ENCODE measurements at regions not wholly inside any gene's neighbourhood (a gene's known extent, or its start where the extent isn't known, plus 50 kb on each side); places are given as distances from the start of the nearest gene placed in this dataset.

DNA sequence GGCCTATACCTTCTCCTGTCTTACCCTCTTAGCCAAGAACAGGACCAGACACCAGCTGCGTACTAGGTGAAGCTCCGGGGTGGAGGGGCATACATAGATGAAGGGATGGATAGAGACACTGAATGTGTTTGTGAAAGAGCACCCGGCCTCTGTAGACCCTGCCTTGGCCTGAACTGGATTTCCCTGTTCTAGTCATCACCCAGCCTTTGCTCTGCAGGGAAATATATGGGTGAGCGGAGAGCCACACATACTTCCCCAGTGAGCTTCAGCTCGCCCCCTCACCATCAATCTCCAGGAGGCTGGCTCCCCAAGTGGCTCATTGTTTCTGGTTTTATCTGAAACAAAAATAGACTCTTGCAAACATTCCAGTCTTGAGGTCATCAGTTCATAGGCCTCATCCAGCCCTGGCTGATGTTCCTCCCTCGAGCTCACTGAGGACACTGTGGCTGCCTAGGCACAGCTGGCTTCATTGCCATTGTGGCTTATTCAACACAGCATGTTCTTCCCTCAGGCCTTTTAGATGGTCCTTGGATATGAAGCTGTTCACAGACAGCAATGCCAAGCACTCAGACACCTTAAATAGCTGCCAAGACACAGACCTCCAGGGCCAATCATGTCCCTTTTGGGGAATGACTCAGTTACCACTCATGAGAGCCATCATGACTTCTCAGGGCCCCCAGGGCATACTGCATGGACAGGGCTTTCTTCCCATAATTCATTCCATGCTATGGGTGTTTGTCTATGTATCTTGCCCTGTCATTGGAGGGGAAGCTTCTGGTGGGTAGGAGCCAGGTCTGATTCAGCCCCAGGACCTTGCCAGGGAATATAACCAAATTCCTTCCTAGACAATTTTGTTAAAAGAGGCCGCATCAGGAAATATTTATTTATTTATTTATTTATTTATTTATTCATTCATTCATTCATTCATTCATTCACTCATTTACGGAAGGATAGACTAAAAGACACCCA, 82.4 kb downstream of the TTC32 start:
- ATAC-seq (replicated peaks), result no peak
- Mint-ChIP-seq H3K4me1 (ENCODE audit: low read depth in 2 of 2) (no peaks in the 10 kb centered on the region), H3K27me3 (peaks cover 9 to 36% of the 10 kb centered on the region in 2 donors), H3K36me3 (ENCODE audit: insufficient read depth) (no peaks in the 10 kb centered on the region), H3K9me3 (no peaks in the 10 kb centered on the region), H3K27ac (no peak overlapping the region), H3K4me3 (no peak overlapping the region)
- no peak for DNase-seq

DNA sequence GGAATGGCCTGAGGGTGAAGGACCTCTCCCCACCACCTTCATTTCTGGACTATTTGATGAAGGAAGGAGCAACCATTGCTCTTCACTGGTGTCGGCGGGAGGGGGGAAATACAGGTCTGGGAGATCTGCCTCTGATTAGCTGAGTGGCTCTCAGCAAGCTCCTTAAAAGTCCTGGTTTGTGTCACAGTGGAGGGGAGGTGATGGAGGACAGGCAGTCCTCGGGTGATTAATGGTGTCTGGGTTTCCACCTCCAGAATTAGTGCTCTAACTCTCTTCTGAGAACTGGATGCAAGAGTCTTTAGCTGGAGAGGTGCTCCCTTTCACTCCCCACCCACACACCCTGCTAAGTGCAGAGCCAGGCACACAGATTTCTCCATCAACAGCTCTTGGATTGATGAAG, 83.2 kb downstream of the TTC32 start:
- Mint-ChIP-seq H3K4me1 (ENCODE audit: low read depth in 2 of 2) (no peaks in the 10 kb centered on the region), H3K27ac (no peak overlapping the region), H3K9me3 (no peaks in the 10 kb centered on the region), H3K36me3 (ENCODE audit: insufficient read depth) (no peaks in the 10 kb centered on the region), H3K4me3 (no peak overlapping the region), H3K27me3 (peaks cover under 1 to 28% of the 10 kb centered on the region in 2 donors)
- no peak for DNase-seq
- ATAC-seq (replicated peaks), result no peak

DNA sequence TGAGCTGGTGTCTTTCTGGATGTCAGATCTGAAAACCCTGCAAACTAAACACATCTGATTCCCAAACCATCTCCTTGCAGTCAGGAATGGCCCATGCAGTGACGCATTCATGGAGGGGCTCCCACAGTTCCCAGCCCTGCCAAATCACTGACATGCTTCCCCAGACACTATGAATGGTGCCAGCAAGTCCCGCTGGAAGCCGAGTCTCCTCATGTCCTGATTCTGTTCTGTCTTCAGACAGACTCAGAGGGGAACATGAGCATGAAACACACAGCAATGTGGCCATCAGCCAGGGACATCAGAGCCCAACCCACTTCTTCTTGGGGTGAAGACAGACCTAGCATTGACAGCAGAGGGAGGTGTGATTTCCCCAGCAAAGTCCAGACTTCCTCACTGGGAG, 83.7 kb downstream of the TTC32 start:
- Mint-ChIP-seq H3K27ac (no peak overlapping the region), H3K4me1 (ENCODE audit: low read depth in 2 of 2) (no peaks in the 10 kb centered on the region), H3K9me3 (no peaks in the 10 kb centered on the region), H3K4me3 (no peak overlapping the region), H3K27me3 (peaks cover 0 to 28% of the 10 kb centered on the region in 2 donors), H3K36me3 (ENCODE audit: insufficient read depth) (no peaks in the 10 kb centered on the region)
- ATAC-seq (replicated peaks) (no peak), DNase-seq (no peak)

DNA sequence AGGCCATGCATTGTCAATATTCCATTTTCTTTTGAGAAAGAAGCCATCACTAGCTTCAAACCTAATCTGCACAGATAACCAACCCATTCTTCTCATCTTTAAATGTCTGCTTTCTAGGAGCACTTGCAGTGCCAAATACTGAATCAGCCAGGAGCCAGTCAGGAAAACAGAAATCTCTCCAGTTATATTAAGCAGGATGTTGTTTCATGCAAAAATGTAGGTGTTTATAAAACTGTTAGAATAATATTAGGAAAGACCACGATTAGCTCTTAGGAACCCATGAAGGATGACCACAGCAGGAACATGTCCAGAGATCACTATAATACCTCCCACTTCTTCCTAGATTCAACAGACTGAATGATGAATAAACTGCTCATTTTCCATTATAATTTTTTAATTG, 86.0 kb downstream of the TTC32 start:
- H3K27me3 Mint-ChIP-seq, result peaks cover 6 to 37% of the 10 kb centered on the region in 2 donors
- no peak overlapping the region for H3K27ac Mint-ChIP-seq
- DNase-seq (no peak), ATAC-seq (replicated peaks) (no peak)
- H3K36me3 Mint-ChIP-seq (ENCODE audit: insufficient read depth), result no peaks in the 10 kb centered on the region
- H3K9me3 Mint-ChIP-seq, result peaks cover 0 to 7% of the 10 kb centered on the region in 2 donors
- H3K4me3 Mint-ChIP-seq, result no peak overlapping the region
- H3K4me1 Mint-ChIP-seq (ENCODE audit: low read depth in 2 of 2), result no peaks in the 10 kb centered on the region

DNA sequence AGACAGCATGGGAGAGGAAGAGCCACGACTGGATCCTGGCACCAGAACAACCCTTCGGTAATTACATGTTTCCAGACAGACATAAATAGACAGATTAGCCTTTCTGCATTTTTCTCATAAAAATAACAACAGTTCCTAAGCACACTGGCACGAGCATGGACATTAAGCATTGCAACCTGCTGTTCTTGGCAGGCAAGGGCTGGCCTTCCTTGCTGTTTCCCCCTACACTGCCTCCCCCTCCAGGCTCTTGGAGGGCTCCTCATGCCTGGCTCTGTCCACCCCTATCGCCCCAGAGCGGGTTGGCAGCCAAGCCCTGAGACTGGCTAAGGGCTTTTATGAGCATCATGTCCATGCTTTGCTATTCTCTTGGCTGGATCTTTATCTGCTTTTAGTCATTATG, 89.6 kb downstream of the TTC32 start:
- ATAC-seq (replicated peaks), result no peak

DNA sequence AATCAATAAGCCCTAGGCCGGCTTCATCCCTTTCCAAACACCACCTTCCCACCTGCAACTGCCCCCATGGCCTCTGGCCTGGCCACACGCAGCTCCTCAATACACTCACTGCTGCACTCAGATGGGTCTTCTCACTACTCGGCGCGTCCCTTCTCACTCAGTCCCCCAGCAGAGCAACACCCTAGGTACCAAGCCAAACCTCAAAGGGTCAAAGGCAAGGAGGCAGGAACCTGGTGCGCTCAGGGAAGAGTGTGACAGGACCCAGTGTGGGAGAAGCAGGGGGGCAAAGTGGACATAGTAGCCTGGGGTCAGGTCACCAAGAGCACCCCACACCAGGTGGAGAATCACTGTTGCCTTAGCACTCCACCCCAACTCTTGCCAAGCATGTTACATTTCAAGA, 90.6 kb downstream of the TTC32 start:
- no peak for DNase-seq
- Mint-ChIP-seq H3K4me1 (ENCODE audit: low read depth in 2 of 2) (peaks cover 0 to 1% of the 10 kb centered on the region in 2 donors), H3K36me3 (ENCODE audit: insufficient read depth) (no peaks in the 10 kb centered on the region), H3K27me3 (peaks cover 6 to 43% of the 10 kb centered on the region in 2 donors), H3K4me3 (no peak overlapping the region), H3K9me3 (peaks cover 0 to 7% of the 10 kb centered on the region in 2 donors), H3K27ac (no peak overlapping the region)
- ATAC-seq (replicated peaks), result no peak

More for the DNA sequence above, 89.6 kb downstream of the TTC32 start:
- Mint-ChIP-seq H3K9me3 (peaks cover 0 to 7% of the 10 kb centered on the region in 2 donors), H3K4me1 (ENCODE audit: low read depth in 2 of 2) (peaks cover 0 to 1% of the 10 kb centered on the region in 2 donors), H3K4me3 (no peak overlapping the region), H3K27me3 (peaks cover 6 to 35% of the 10 kb centered on the region in 2 donors), H3K36me3 (ENCODE audit: insufficient read depth) (no peaks in the 10 kb centered on the region), H3K27ac (no peak overlapping the region)
- DNase-seq, result no peak

DNA sequence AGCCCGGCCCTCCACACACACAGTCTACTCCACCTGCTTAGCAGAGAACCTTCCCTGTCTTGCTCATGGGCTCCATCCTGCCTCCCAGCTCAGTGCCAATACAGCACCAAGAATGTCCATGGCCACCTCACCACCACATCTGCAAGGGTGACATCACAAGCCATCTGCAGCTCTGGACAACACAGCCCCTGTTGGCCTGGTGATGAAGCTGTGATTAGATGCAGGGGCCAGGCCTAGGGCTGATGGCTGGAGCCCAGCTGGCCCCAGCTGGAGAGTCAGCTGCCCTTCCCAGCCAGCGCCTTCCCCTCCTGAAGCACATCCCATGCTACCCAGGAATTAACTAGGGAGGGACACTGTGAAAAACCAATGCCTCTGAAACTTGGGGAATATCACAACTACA, 91.1 kb downstream of the TTC32 start:
- peaks cover 0 to 7% of the 10 kb centered on the region in 2 donors for H3K9me3 Mint-ChIP-seq
- peaks cover 7 to 47% of the 10 kb centered on the region in 2 donors for H3K27me3 Mint-ChIP-seq
- peaks cover 0 to 1% of the 10 kb centered on the region in 2 donors for H3K4me1 Mint-ChIP-seq (ENCODE audit: low read depth in 2 of 2)
- DNase-seq, result no peak
- no peak overlapping the region for H3K4me3 Mint-ChIP-seq
- ATAC-seq (replicated peaks), result no peak
- no peaks in the 10 kb centered on the region for H3K36me3 Mint-ChIP-seq (ENCODE audit: insufficient read depth)
- H3K27ac Mint-ChIP-seq, result no peak overlapping the region

DNA sequence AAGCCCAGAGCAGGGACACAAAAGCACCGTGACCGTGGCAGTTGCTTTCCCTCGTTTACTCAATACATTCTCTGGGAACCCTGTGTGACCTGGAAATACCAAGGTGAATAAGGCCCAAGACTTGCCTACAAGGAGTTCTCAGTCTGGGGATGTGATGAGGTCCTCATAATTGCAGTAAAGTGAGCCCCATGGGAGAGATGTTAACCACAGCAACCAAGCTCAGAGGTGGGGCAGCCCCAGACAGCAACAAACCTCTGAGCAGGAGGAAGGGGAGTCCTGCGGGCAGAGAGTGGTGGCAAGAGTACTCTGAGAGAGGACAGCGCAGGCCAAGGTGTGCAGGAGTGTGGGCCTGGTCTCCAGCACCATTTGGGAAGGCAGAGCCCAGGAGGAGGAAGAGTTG, 91.6 kb downstream of the TTC32 start:
- H3K4me3 Mint-ChIP-seq, result no peak overlapping the region
- ATAC-seq (replicated peaks) (no peak), DNase-seq (no peak)
- H3K27ac Mint-ChIP-seq, result no peak overlapping the region
- peaks cover 0 to 7% of the 10 kb centered on the region in 2 donors for H3K9me3 Mint-ChIP-seq
- H3K4me1 Mint-ChIP-seq (ENCODE audit: low read depth in 2 of 2), result peaks cover 0 to 1% of the 10 kb centered on the region in 2 donors
- no peaks in the 10 kb centered on the region for H3K36me3 Mint-ChIP-seq (ENCODE audit: insufficient read depth)
- H3K27me3 Mint-ChIP-seq, result peaks cover 12 to 47% of the 10 kb centered on the region in 2 donors

DNA sequence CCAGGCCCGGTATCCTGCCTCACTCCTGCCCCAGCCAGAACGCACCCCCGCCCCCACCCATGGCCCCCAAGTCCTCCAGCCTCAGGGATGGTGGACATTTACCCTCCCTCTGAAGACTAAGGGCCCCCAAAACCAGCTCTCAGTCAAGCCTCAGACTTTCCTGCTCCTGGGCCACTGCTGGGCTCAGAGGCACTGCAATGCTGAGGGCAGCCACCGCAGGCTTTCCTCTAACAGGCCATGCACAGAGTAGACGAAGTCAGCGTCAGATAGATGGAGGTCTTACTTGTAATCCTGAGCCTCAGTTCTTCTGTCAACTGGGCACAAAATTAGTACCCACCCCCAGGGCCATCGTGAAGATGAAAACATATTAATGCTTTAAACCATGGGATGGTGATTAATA, 92.6 kb downstream of the TTC32 start:
- Mint-ChIP-seq H3K9me3 (peaks cover 0 to 7% of the 10 kb centered on the region in 2 donors), H3K4me1 (ENCODE audit: low read depth in 2 of 2) (peaks cover 0 to 1% of the 10 kb centered on the region in 2 donors), H3K36me3 (ENCODE audit: insufficient read depth) (no peaks in the 10 kb centered on the region), H3K27ac (no peak overlapping the region), H3K27me3 (peaks cover 12 to 42% of the 10 kb centered on the region in 2 donors), H3K4me3 (no peak overlapping the region)
- no peak for ATAC-seq (replicated peaks)
- DNase-seq, result no peak

DNA sequence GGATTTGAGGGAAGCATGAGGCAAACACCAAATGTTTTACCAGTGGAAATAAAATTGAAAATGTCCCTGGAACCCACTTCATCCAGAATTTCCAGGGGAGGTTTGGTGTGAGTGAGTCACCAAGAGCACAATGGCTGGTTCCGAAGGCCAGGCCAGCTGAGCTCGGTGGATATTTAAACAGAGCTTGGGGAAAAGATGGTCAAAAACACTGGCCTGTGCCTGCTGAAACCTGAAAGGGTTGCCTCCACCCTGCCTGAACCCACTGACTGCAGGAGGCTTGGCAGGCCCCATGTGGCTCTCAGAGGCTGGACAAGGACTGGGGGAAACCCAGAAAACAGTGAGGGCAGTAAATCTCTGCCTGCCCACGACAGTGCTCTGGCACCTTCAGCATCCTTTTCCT, 93.9 kb downstream of the TTC32 start:
- H3K27me3 Mint-ChIP-seq, result peaks cover 16 to 38% of the 10 kb centered on the region in 2 donors
- H3K27ac Mint-ChIP-seq, result no peak overlapping the region
- H3K4me3 Mint-ChIP-seq, result no peak overlapping the region
- H3K9me3 Mint-ChIP-seq, result peaks cover 0 to 5% of the 10 kb centered on the region in 2 donors
- DNase-seq, result no peak
- peaks cover 0 to 1% of the 10 kb centered on the region in 2 donors for H3K4me1 Mint-ChIP-seq (ENCODE audit: low read depth in 2 of 2)
- H3K36me3 Mint-ChIP-seq (ENCODE audit: insufficient read depth), result no peaks in the 10 kb centered on the region
- no peak for ATAC-seq (replicated peaks)

DNA sequence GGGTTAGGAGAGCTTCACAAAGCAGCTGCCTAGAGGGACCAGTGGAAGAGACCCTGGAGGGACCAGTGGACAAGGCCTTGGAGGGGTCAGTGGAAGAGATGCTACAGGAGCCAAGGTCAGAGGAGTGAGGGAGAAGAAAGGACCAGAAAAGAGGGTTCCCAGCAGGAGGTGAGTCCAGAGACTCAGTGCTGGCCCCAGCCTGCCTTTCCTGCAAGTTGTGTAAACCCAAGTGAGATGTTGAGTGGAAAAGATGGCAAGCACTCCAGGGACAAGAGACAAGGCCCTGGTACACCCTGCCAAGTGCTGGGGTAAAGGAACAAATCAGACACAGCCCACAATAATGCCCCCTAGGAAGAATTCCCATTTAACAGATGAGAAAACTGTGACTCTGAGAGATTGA, 94.4 kb downstream of the TTC32 start:
- Mint-ChIP-seq H3K27ac (no peak overlapping the region), H3K4me3 (no peak overlapping the region), H3K4me1 (ENCODE audit: low read depth in 2 of 2) (peaks cover 0 to 1% of the 10 kb centered on the region in 2 donors), H3K36me3 (ENCODE audit: insufficient read depth) (no peaks in the 10 kb centered on the region), H3K27me3 (peaks cover 11 to 33% of the 10 kb centered on the region in 2 donors), H3K9me3 (no peaks in the 10 kb centered on the region)
- ATAC-seq (replicated peaks), result no peak
- no peak for DNase-seq

DNA sequence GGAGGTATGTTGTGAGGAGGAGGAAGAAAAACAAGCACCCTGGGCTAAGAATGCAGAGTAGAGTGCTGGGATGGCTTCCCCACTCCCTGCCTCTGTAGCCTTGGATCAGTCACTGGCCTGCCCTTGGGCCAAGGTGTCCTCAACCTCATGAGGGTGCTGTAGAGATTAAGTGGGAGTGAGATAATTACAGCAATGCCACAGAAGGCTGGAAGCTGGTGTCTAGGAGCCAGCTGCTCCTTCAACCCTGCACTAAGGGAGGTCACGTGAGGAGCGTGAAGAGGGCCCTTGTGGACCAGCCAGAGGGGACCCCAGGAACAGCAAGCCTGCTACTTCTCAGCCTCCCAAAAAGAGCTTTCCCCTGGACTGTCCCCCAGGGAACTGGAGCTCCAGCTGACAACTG, 95.2 kb downstream of the TTC32 start:
- H3K36me3 Mint-ChIP-seq (ENCODE audit: insufficient read depth), result no peaks in the 10 kb centered on the region
- H3K27me3 Mint-ChIP-seq, result peaks cover 11 to 31% of the 10 kb centered on the region in 2 donors
- no peak for DNase-seq
- ATAC-seq (replicated peaks), result no peak
- H3K27ac Mint-ChIP-seq, result no peak overlapping the region
- peaks cover 0 to 1% of the 10 kb centered on the region in 2 donors for H3K4me1 Mint-ChIP-seq (ENCODE audit: low read depth in 2 of 2)
- no peak overlapping the region for H3K4me3 Mint-ChIP-seq
- H3K9me3 Mint-ChIP-seq, result no peaks in the 10 kb centered on the region

DNA sequence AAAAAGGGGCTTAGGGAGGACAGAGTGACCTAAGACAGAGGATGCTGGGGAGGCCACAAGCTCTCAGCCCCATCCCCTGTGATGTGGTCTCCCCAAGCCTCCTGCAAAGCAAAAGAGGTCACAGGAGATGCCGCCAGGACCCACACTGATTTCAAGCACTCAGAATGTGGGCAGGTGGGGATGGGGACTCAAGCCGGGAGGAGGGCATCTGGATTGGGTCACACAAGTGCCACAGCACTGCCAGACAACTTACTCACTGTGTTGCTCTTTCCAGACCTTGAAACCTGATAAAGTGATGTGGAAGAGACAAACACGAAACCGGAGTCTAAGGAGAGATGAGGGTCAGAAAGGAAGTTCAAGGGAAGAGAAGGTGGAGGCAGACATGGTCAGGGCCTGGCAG, 95.7 kb downstream of the TTC32 start:
- Mint-ChIP-seq H3K36me3 (ENCODE audit: insufficient read depth) (no peaks in the 10 kb centered on the region), H3K4me3 (no peak overlapping the region), H3K4me1 (ENCODE audit: low read depth in 2 of 2) (peaks cover 0 to 1% of the 10 kb centered on the region in 2 donors), H3K27ac (no peak overlapping the region), H3K27me3 (peaks cover 11 to 35% of the 10 kb centered on the region in 2 donors), H3K9me3 (no peaks in the 10 kb centered on the region)
- ATAC-seq (replicated peaks), result no peak
- no peak for DNase-seq

DNA sequence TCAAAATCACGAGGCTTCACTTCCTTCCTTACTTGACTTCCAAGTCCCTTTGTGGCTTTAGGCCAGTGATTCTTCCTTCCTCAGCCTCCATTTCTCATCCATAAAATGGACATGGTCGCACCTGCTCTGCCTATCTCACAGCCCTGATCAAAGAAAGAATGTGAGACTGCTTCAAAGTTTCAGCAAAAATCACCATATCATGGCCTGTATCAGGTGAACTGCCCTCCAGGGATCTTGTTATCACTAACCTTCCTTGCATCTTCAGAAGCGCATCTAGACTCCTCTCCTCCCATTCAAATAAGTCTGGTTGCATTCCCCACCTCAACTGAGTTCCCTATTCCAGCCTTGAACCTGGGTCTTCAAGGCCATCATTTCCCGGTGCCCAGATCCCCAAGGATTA, 96.5 kb downstream of the TTC32 start:
- H3K4me1 Mint-ChIP-seq (ENCODE audit: low read depth in 2 of 2), result peaks cover 0 to 1% of the 10 kb centered on the region in 2 donors
- peaks cover 13 to 43% of the 10 kb centered on the region in 2 donors for H3K27me3 Mint-ChIP-seq
- H3K27ac Mint-ChIP-seq, result no peak overlapping the region
- no peaks in the 10 kb centered on the region for H3K9me3 Mint-ChIP-seq
- no peak overlapping the region for H3K4me3 Mint-ChIP-seq
- no peak for ATAC-seq (replicated peaks)
- DNase-seq, result no peak
- H3K36me3 Mint-ChIP-seq (ENCODE audit: insufficient read depth), result no peaks in the 10 kb centered on the region

All from effector memory CD8-positive, alpha-beta T cell (primary cell).